ENCODE measurements at regions not wholly inside any gene's neighbourhood (a gene's known extent, or its start where the extent isn't known, plus 50 kb on each side); places are given as distances from the start of the nearest gene placed in this dataset.

GRCh38 chr13:54606944-54607343, 1578.3 kb downstream of the OLFM4 start:
- TF ChIP-seq, protein P1, sequence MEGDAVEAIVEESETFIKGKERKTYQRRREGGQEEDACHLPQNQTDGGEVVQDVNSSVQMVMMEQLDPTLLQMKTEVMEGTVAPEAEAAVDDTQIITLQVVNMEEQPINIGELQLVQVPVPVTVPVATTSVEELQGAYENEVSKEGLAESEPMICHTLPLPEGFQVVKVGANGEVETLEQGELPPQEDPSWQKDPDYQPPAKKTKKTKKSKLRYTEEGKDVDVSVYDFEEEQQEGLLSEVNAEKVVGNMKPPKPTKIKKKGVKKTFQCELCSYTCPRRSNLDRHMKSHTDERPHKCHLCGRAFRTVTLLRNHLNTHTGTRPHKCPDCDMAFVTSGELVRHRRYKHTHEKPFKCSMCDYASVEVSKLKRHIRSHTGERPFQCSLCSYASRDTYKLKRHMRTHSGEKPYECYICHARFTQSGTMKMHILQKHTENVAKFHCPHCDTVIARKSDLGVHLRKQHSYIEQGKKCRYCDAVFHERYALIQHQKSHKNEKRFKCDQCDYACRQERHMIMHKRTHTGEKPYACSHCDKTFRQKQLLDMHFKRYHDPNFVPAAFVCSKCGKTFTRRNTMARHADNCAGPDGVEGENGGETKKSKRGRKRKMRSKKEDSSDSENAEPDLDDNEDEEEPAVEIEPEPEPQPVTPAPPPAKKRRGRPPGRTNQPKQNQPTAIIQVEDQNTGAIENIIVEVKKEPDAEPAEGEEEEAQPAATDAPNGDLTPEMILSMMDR (IDR thresholded peaks at IDR 0.05) = no peak
- no peak for TF ChIP-seq POLR2A (IDR thresholded peaks at IDR 0.05)

Data from heart left ventricle (tissue), 13 donors.